Ishikawa (cell line): ENCODE measurements at regions not wholly inside any gene's neighbourhood (a gene's known extent, or its start where the extent isn't known, plus 50 kb on each side); places are given as distances from the start of the nearest gene placed in this dataset.

ENCODE experiments used
- EGR1 ChIP-seq: IDR thresholded peaks from 2 replicates; pipeline ENCODE4 v1.6.1; 2012
- EP300 ChIP-seq: IDR thresholded peaks from 2 replicates; pipeline ENCODE4 v1.6.1; 2012; ENCODE audit warnings: borderline replicate concordance
- FOXM1 ChIP-seq: IDR thresholded peaks from 2 replicates; pipeline ENCODE4 v1.6.1; 2012; ENCODE audit warnings: low read depth, borderline replicate concordance
- NFIC ChIP-seq: IDR thresholded peaks from 2 replicates; pipeline ENCODE4 v1.6.1; 2012
- RAD21 ChIP-seq: IDR thresholded peaks from 2 replicates; pipeline ENCODE4 v1.6.1; 2012; ENCODE audit warnings: low read depth
- TAF1 ChIP-seq: IDR thresholded peaks from 2 replicates; pipeline ENCODE4 v1.6.1; 2012; ENCODE audit warnings: low read depth, mild to moderate bottlenecking
- TCF12 ChIP-seq: IDR thresholded peaks from 2 replicates; pipeline ENCODE4 v1.6.1; 2012; ENCODE audit warnings: low read depth
- TEAD4 ChIP-seq: IDR thresholded peaks from 2 replicates; pipeline ENCODE4 v1.6.1; 2012
- ZBTB7A ChIP-seq: IDR thresholded peaks from 2 replicates; pipeline ENCODE4 v1.6.1; 2012; ENCODE audit warnings: low read depth

- TF ChIP-seq NFIC (no peak), TCF12 (no peak), RAD21 (no peak), FOXM1 (no peak), TAF1 (no peak), ZBTB7A (no peak), TEAD4 (no peak), EGR1 (no peak), EP300 (no peak)
Observed at GRCh38 chr22:48642550-48642949, 1185.1 kb downstream of the BRD1 start.
